ENCODE measurements at regions not wholly inside any gene's neighbourhood (a gene's known extent, or its start where the extent isn't known, plus 50 kb on each side); places are given as distances from the start of the nearest gene placed in this dataset.

- TF ChIP-seq CTCF (IDR thresholded peaks at IDR 0.05) (no peak), ZFX (IDR thresholded peaks at IDR 0.05; ENCODE audit: borderline replicate concordance) (no peak)
Observed at GRCh38 chr5:124538931-124539330, 207.5 kb downstream of the ZNF608 start.

Measured in 22Rv1 (cell line).